HG03558 (cell line): ENCODE measurements at regions not wholly inside any gene's neighbourhood (a gene's known extent, or its start where the extent isn't known, plus 50 kb on each side); places are given as distances from the start of the nearest gene placed in this dataset.

Experiments
- ATAC-seq: cut with Tn5 transposase; IDR thresholded peaks from one replicate; pipeline ENCODE4 v1.9.1; 2021; ENCODE audit warnings: moderate number of reproducible peaks; ENCODE audit not compliant: unreplicated experiment; ENCODE audit errors: extremely low read depth

- no peak for ATAC-seq
Measured at GRCh38 chr14:58873228-58873953, 235.6 kb downstream of the DACT1 start.

GRCh38 chr14:58875613-58876012 lies 237.9 kb downstream of the DACT1 start:
- ATAC-seq: no peak

GRCh38 chr14:58876608-58877007 lies 238.8 kb downstream of the DACT1 start:
- ATAC-seq: no peak

- ATAC-seq: no peak
Measured at GRCh38 chr14:58878439-58879139, 240.8 kb downstream of the DACT1 start.

GRCh38 chr14:58881433-58881832 lies 243.7 kb downstream of the DACT1 start:
- ATAC-seq: no peak

- no peak for ATAC-seq
Measured at GRCh38 chr14:58882577-58883018, 244.8 kb downstream of the DACT1 start.

GRCh38 chr14:58884442-58884841 lies 246.7 kb downstream of the DACT1 start:
- ATAC-seq: no peak

GRCh38 chr14:58887931-58888330 lies 250.2 kb downstream of the DACT1 start:
- no peak for ATAC-seq

- no peak for ATAC-seq
Measured at GRCh38 chr14:58898655-58899316, 261.0 kb downstream of the DACT1 start.

GRCh38 chr14:58899317-58899713 lies 261.6 kb downstream of the DACT1 start:
- ATAC-seq: no peak

GRCh38 chr14:58901826-58902225 lies 264.1 kb downstream of the DACT1 start:
- no peak for ATAC-seq

GRCh38 chr14:58904776-58905175 lies 267.0 kb downstream of the DACT1 start:
- ATAC-seq: no peak

GRCh38 chr14:58907803-58908202 lies 270.0 kb downstream of the DACT1 start:
- ATAC-seq: no peak

GRCh38 chr14:58912287-58912686 lies 274.5 kb downstream of the DACT1 start:
- ATAC-seq: no peak

- ATAC-seq: no peak
Measured at GRCh38 chr14:58912799-58913432, 275.2 kb downstream of the DACT1 start.

GRCh38 chr14:58914279-58914855 lies 274.1 kb upstream of the DAAM1 start:
- no peak for ATAC-seq

- ATAC-seq: no peak
Measured at GRCh38 chr14:58915646-58916045, 272.8 kb upstream of the DAAM1 start.

- no peak for ATAC-seq
Measured at GRCh38 chr14:58918066-58918738, 270.3 kb upstream of the DAAM1 start.

GRCh38 chr14:58919217-58919616 lies 269.2 kb upstream of the DAAM1 start:
- ATAC-seq: no peak

GRCh38 chr14:58920230-58920629 lies 268.2 kb upstream of the DAAM1 start:
- no peak for ATAC-seq
